Cardiac muscle cell (in vitro differentiated cells and primary cell): ENCODE measurements at regions not wholly inside any gene's neighbourhood (a gene's known extent, or its start where the extent isn't known, plus 50 kb on each side); places are given as distances from the start of the nearest gene placed in this dataset.

ENCODE experiments used
- DNase-seq, 2 donors: peaks; one replicate each; pipeline versions ENCODE4 v3.0.0 to v3.0.0-alpha.2; 2010 to 2017; ENCODE audit warnings: low read depth in 1 of 2, low spot score in 1 of 2
- H3K27ac ChIP-seq: fragments of 200-600 bp; sonication (generic); 2 replicates; pipeline ENCODE4 v1.5.1; 2016
- H3K27me3 ChIP-seq: fragments of 200-600 bp; sonication (generic); 2 replicates; pipeline ENCODE4 v1.6.0; 2016; ENCODE audit warnings: control low read depth
- H3K36me3 ChIP-seq: fragments of 200-600 bp; sonication (generic); 2 replicates; pipeline ENCODE4 v1.5.1; 2016; ENCODE audit warnings: control low read depth
- H3K4me1 ChIP-seq: fragments of 200-600 bp; sonication (generic); 2 replicates; pipeline ENCODE4 v1.8.1; 2017; ENCODE audit warnings: low read depth, mild to moderate bottlenecking, mixed run types
- H3K4me3 ChIP-seq: fragments of 200-600 bp; sonication (generic); 2 replicates; pipeline ENCODE4 v1.5.1; 2016; ENCODE audit warnings: mild to moderate bottlenecking
- H3K9me3 ChIP-seq: fragments of 200-600 bp; sonication (generic); 2 replicates; pipeline ENCODE4 v1.5.1; 2017; ENCODE audit warnings: low read depth, mild to moderate bottlenecking, control low read depth
- CTCF ChIP-seq: IDR thresholded peaks from 2 replicates; pipeline ENCODE4 v1.5.1; 2012; ENCODE audit warnings: low read depth, mild to moderate bottlenecking, low read length

GRCh38 chr16:86015606-86016005 is 116.6 kb downstream of the IRF8 start:
- no peaks in the 10 kb centered on the region for H3K9me3 ChIP-seq
- no peaks in the 10 kb centered on the region for H3K27me3 ChIP-seq
- no peak overlapping the region for H3K27ac ChIP-seq
- H3K4me1 ChIP-seq, result peaks cover 9% of the 10 kb centered on the region
- H3K4me3 ChIP-seq, result no peak overlapping the region
- H3K36me3 ChIP-seq, result no peaks in the 10 kb centered on the region
- DNase-seq, result no peak
- TF ChIP-seq CTCF, result no peak

- TF ChIP-seq CTCF, result peak; percentile 80
- no peaks in the 10 kb centered on the region for H3K27me3 ChIP-seq
- no peaks in the 10 kb centered on the region for H3K9me3 ChIP-seq
Observed at GRCh38 chr16:86016201-86016965, 117.4 kb downstream of the IRF8 start.

GRCh38 chr16:86018071-86018470 is 119.1 kb downstream of the IRF8 start:
- no peaks in the 10 kb centered on the region for H3K9me3 ChIP-seq
- H3K27ac ChIP-seq, result no peak overlapping the region
- peaks cover 23% of the 10 kb centered on the region for H3K4me1 ChIP-seq
- TF ChIP-seq CTCF, result no peak
- H3K27me3 ChIP-seq, result no peaks in the 10 kb centered on the region
- H3K4me3 ChIP-seq, result no peak overlapping the region
- H3K36me3 ChIP-seq, result no peaks in the 10 kb centered on the region
- no peak for DNase-seq

More at GRCh38 chr16:86016201-86016965, 117.4 kb downstream of the IRF8 start:
- peak; percentile 70 to 75 for DNase-seq
- Histone ChIP-seq H3K27ac (no peak overlapping the region), H3K36me3 (no peaks in the 10 kb centered on the region), H3K4me3 (no peak overlapping the region), H3K4me1 (peaks cover 9% of the 10 kb centered on the region)

- no peaks in the 10 kb centered on the region for H3K27me3 ChIP-seq
- TF ChIP-seq CTCF, result no peak
- no peaks in the 10 kb centered on the region for H3K36me3 ChIP-seq
- H3K4me1 ChIP-seq, result peaks cover 24% of the 10 kb centered on the region
- DNase-seq, result peak in 1 of 2 donors; percentile 65
- no peaks in the 10 kb centered on the region for H3K9me3 ChIP-seq
- H3K4me3 ChIP-seq, result no peak overlapping the region
- H3K27ac ChIP-seq, result no peak overlapping the region
Observed at GRCh38 chr16:86018487-86018886, 119.5 kb downstream of the IRF8 start.

GRCh38 chr16:86018941-86019340 is 120.0 kb downstream of the IRF8 start:
- H3K36me3 ChIP-seq, result no peaks in the 10 kb centered on the region
- no peak overlapping the region for H3K27ac ChIP-seq
- no peaks in the 10 kb centered on the region for H3K9me3 ChIP-seq
- H3K4me3 ChIP-seq, result no peak overlapping the region
- no peaks in the 10 kb centered on the region for H3K27me3 ChIP-seq
- no peak for DNase-seq
- TF ChIP-seq CTCF, result no peak
- peaks cover 24% of the 10 kb centered on the region for H3K4me1 ChIP-seq
